ENCODE measurements at regions not wholly inside any gene's neighbourhood (a gene's known extent, or its start where the extent isn't known, plus 50 kb on each side); places are given as distances from the start of the nearest gene placed in this dataset.
"Not testable (repeated sequence)": the region's sequence is repeated elsewhere in the genome, so short reads cannot be mapped to it uniquely, and the experiment has no call there.

DNA sequence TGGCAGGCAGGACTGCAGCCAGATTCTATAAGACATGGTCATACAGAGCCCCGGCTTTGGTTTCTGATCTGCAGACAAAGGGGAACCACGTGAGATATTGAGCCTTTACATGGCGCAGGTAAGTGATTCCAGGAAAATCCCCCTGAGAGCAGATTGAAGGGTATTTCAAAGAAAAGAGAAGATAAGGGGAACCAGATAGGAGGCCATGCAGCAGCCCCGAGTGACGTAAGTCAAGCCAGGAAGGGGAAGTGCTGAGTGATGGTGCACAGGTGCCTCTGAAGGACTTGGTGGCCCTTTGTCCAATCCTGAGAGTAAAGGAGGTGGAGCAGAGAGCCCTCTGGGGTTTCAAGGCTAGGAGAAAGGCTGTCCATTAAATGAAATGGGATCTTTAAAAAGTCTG lies 329.0 kb downstream of the ACTR3B start:
- no peak for DNase-seq

DNA sequence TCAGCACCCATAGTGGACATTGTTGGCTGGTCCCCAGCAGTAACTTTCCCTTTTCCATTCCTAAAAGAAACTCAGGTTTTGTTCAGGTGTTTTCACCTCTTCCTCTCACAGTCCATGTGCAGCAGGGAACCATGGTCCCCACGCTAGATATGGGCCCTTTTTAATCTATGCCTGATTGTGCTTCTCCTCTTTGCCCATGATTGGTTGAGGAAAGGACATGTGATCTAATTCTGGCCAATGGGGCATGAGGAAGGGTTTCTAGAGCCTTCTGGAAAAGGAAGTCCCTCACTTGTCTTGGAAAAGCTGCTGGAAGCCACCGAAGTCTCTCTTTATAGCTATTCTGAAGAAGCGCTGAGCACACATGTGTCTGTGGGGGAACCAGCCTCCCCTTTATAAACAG lies 330.7 kb downstream of the ACTR3B start:
- no peak for DNase-seq

DNA sequence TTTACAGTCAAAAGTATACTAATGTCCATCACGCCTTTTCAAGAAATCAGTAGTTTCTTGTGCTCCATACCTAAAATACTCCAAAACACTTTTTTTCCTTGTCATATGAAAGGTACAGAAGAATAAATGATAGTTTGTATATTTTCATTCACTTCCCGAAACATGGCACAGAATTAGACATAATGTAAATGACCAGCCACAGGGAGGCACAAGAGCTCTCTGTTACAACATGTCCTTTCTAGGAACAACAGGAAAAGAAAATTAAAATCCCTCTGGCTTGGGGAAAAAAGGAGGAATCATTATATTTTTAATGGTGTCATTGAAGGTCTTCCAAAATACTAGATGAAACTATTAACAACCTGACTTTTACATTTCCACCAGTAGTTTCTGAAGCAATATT lies 331.2 kb downstream of the ACTR3B start:
- DNase-seq, result no peak

DNA sequence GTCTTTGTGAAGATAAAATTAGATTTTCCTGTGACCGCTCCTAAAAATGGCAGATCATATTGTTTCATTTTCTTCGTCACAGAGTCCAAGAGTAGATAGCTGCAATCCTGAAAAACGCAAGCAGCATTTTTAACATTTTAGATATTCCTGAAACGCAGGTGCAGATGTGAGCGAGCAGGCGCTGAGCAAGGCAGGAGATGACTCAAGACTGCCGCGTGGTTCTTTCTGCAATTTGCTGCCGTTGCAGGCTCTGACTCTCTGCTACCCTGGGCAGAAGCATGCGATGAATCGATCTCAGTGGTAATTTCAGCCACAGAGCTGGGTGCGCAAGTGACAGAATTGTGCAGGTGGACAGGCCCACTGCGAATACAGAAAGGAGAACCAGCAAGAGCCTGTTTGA lies 331.9 kb downstream of the ACTR3B start:
- DNase-seq, result no peak

DNA sequence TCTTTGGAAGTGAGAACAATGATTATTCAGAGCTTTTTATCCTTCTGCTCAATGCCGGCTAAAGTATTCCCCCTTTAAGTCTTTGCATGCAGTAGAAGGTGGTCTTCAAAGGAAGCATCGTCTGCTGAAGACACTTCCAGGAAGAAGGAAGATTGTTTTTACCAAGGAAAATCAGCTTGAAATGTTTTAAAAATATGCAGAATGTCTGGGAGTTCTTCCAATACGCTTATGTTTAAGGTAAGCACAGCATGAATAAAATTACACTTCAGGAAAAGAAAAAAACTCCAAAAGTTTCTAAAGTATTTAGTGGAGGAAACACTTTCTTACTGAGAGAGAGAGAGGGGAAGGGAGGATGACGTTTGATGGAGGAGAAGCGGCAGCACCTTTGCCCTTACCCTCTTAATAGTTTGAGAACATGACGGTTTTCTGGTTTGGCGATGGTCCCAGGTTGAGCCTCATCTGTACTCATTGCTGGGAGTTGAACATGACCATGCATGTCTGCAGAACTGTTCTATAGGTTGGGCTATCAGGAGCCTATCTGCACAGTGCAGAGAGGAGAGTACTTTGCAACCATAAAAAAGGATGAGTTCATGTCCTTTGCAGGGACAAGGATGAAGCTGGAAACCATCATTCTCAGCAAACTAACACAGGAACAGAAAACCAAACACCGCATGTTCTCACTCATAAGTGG lies 338.1 kb downstream of the ACTR3B start:
- DNase-seq, result no peak

DNA sequence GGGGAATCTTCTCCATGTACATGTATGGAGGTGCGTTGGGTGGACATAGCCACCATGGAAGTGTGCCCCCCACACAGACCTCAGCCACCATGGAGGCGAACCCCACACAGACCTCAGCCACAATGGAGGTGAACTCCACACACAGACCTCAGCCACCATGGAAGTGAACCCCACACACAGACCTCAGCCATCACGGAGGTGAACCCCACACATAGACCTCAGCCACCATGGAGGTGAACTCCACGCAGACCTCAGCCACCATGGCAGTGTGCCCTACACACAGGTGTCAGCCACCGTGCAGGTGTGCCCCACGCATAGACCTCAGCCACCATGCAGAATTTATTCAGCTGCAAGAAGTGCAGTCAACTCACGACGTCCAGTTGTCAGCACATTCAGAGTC lies 339.7 kb downstream of the ACTR3B start:
- DNase-seq, result no peak

DNA sequence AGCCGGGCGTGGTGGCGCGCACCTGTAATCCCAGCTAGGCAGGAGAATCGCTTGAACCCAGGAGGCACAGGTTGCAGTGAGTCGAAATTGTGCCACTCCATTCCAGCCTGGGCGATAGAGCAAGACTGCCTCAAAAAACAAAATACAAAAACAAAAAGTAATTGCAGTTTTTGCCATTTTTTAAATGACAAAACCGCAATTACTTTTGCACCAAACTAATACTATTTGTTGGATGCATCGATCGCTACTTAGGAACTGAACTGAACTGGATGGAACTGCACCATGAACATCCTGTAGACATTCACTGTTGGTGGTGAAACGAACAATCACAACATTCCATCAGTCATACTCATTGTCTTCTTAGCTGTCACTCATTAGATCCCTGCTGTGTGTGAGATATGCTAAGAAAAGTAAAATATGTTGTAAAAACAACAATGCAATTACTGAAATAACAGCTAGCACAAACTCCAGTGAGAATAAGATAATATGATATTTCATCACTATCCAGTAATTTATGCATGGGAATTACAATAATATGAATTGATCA lies 341.2 kb downstream of the ACTR3B start:
- DNase-seq, result no peak

DNA sequence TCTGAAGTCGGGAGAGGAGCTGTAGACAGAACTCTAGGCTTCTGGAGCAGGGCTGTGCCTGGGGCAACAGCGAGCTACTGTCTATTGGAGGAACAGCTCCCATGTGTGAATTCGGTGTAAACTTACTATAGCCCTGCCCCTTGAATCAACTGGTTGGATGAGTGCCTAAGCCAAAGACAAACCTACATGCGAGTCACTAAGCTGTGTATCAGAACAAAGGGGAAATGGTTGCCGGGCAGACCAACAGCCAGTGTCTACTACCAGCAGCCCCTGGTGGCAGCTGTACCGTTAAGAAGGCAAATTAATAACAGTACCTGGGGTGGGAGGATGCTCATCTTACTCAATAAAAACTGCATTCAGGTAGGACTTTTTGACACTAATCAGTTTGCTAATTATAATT lies 343.6 kb downstream of the ACTR3B start:
- DNase-seq, result no peak

DNA sequence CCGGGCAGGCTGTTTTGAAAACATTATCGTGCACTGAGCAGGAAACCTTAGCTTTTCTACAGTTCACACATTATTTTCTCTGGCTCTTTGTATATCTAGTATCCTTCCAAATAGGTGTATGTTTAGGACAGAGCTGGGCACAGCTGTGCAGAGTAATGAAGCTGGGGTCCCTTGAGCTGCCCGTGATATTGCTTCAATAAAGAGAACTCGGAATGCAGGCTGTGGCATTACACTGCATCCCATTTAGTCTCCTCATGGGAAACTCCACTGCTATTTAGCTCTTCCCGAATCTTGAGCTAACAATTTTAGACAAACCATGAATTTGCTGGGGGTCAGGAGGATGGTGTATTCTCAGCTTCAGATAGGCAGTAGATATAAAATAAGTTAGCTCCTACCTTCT lies 348.3 kb downstream of the ACTR3B start:
- DNase-seq, result no peak

DNA sequence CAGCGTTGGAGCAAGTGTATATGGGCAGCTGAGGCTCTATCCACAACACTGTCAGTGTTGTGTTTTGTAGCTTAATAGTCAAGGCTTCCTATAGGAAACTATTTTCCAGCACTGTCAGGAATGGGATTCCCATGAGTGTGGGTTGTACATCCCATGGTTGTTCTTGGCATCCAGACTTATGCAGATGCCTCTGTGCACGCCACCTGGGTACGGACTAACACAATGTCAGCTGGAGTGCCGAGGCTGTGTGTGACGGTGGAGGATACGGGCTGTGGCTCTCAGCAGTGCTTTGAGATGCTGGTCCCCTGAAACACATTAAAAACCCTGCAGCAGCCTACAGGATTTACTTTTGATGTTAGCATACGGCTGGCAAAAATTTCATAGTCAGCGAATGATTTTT lies 350.0 kb downstream of the ACTR3B start:
- no peak for DNase-seq

DNA sequence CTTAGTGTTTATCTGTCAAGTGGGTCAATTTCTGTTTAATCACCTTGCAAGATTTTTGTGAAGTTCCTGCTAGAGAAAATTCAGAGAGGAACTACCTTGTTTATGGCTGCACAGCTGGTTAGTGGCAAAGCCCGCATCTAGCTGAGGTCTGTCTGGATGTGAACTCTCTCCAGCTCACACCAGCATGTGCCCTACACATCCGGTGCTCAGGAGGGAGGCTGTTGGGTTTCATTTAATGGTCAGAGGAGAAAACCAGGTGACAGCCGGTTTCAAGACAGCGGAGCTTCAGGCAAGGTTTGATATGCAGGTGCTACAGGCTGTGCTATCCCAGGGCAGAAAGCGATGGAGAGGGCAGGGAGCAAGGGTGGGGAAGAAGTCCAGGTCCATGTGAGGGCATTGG lies 351.1 kb downstream of the ACTR3B start:
- DNase-seq, result no peak

DNA sequence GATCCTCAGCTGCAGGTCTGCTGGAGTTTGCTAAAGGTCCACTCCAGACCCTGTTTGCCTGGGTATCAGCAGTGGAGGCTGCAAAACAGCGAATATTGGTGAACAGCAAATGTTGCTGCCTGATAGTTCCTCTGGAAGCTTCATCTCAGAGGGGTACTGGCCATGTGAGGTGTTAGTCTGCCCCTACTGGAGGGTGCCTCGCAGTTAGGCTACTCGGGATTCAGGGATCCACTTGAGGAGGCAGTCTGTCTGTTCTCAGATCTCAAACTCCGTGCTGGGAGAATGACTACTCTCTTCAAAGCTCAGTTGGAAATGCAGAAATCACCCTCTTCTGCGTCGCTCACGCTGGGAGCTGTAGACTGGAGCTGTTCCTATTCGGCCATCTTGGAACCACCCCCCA lies 362.7 kb downstream of the ACTR3B start:
- DNase-seq, result not testable (repeated sequence)

DNA sequence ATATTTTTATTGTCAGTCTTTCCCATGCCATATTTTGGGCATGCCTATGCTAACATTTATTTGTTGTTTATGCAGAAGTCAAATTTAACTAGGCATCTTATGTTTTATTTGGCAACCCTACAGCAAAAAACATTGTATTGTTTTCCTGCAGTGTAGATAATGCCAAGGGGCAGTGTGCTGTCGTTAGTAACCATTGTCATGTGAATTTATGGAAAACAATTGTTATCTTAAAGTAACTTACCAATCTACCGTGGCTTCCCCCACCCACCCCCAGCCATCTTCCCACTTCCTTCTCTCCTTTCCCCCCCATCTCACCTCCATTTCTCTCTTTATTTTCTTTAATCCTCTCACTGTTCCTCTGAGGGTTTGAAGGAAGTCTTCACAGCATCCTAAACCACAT lies 370.5 kb downstream of the ACTR3B start:
- DNase-seq, result no peak

DNA sequence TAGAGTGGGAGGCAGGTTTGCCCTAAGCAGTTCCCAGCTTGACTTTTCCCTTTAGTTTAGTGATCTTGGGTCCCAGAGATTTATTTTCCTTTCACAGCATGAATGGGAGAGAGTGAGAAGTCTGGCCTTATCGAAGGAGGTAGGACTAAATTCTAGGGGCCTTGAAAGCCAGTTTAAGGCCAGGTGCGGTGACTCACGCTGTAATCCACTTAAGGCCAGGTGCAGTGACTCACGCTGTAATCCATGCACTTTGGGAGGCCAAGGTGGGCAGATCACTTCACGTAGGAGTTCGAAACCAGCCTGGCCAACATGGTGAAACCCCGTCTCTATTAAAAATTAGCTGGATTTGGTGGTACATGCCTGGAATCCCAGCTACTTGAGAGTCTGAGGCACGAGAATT lies 392.2 kb downstream of the ACTR3B start:
- no peak for DNase-seq

DNA sequence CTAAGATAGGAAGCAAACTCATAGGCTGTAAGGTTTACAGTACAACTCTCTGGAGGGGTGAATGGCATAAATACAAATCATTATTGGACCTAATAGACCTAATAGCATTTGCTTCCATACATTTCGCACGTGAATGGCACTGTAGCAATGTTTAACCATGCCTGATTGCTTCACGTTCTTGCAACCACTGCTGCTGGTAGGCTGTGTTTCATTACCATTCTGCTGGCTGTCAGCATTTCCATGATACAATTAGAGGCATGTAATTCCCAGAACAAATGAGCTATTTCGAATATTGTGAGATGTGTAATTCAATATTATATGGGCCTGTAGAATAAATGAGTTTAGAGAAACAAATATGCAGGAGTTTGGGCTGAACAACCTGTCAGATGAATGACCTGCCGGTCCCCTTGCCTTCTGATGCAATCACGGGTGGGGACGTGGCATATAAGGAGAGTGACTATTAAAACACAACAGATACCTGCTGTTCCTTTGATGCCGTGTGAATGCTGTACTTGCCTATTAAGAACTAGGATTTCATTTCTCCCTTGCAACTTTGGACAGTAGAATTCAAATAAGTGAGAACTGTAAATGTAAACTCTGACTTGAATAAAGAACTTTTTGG lies 393.4 kb downstream of the ACTR3B start:
- DNase-seq, result no peak

DNA sequence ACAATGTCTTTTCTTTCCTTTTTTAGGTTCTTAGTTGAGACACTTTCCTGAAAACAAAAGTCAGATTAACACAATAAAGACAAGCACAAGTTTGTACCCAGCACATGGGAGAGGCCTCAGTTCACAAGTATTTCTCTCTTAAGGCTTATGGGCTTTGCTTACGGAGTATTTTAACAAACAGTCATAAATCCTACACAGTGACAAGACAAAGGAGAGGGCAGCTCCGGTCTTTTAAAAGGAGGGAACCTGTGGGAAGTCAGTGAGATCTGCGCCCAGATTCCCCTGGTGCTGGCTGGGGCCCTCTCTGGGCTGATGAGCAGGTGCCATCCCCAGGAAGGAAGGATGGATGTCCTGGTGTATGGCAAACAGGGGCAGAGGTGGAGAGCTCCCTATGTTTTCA lies 398.6 kb downstream of the ACTR3B start:
- no peak for DNase-seq

DNA sequence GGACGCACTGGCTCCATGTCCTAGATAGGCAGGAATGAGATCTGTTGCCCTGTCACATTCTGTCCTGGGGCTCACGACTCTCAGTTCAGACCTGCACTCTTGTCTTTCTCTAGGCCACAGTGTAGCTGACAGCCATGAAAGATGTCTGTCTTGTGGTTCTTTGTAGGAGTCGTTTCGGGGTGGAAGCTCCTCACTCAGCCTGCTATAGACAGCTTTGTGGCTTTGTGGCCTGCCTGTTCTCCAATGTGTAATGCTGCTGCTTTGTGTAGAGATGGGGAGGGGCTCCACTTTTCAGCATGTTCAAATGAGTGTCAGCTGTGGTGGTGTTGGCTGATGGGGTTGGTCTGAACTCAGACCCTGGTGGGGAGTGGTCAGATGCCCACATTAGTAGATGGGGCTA lies 410.7 kb downstream of the ACTR3B start:
- no peak for DNase-seq

DNA sequence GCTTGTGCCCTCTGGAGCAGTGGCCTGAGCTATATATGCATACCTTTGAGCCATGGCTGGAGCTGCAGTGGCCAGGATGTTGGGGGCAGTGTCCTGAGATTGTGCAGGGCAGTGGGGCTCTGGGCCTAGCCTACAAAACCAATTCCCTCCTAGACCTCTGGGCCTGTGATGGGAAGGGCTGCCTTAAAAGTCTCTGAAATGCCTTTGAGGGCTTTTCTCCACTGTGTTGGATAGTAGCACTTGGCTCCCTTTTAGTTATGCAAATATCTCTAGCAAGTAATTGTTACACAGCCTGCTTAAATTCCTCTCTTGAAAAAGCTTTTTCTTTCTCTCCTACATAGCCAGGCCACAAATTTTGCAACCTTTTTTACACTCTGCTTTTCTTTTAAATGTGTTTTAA lies 426.4 kb downstream of the ACTR3B start:
- DNase-seq, result no peak

DNA sequence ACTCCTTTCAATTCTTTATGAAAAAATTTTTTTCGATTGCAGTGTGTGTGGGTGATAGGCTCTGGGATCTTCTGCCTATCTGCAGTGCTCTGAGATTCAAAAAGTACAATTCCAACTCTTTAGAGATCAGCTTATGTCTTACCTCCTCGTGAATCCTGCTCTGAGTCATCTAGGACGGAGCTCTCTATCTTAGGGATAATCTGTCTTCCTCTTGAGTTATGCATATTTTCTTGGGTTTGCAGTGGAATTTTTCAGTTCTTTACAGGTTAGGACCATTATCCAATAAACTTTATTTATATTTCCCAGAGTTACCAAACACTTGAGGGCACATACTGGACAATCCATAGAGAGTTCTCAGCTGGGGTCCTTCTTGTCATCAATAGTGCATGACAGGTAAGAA lies 428.6 kb downstream of the ACTR3B start:
- DNase-seq, result no peak

DNA sequence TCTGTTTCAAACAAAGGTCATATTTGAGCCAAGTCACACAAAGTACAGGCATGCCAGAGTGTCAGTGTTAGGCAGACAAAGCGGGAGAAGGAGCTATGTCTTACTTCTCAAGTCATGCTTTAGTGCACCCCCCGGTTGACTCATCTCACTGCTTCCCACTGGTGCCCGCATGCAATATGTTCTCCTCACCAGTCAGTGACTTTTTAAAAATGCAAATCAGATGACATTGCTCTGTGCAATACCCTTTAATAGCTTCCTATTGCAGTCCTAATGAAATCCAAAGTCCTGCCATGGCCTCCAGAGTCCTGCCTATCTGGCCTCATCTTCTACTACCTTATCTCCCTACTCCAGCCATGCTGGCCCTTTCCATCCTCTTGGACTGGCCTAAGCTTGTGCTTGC lies 429.1 kb downstream of the ACTR3B start:
- DNase-seq, result no peak

DNA sequence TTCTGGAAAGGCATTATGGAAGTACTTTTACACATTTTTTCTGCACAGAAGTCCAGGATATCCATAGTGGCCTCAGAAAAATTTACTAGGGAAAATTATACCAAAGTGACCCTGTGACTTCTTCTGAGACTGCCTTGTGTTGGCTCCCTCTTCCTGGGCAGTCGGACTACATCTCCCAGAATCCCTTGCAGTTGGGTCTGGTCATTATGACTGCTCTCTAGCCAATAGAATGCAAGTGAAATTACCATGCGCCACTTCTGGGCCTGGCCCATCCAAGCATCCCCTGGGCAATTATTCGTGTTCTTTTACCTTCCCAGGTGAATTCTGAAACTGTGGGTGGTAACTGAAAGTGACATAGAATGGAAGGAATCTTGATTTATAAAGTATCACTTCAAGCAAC lies 430.9 kb downstream of the ACTR3B start:
- DNase-seq, result no peak

DNA sequence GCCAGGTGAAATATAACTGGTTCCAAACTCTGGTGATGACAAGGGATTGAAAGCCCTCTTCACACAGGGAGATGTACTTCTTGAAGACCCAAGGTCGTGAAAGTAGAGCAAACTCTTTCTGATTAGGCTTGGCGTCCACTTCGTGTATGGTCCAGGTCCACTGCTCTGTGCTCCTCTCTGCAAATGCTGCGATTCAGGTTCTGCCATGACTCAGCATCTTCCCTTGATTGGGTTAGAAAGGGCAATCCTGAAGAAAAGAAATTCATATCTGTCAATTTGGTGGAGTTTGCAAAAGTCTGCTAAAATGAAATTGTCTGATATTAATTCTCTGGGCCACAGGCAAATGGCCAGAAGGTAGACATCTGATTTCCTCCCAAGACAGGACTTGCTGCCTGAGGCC lies 431.4 kb downstream of the ACTR3B start:
- no peak for DNase-seq

DNA sequence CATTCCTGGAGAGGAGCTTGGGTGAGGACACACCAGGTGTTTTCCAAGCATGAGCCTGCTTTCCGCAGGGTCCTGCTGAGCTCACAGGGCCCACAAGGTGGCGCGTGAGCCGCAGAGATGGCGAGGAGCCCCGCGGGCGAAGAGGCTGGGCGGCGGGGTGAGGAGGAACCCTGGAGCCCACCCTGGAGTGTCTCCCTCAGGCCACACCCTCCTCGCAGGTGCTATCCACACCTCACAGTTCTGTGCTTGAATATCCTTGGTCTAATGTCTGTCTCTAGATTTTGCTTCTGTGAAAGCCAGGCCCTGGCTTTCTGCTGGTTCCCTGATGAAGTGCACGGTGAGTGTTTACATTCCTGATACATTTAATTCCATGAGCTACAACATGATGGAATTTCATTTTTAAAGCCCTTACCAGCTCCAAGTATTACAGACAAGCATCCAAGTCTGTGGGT lies 433.6 kb downstream of the ACTR3B start:
- no peak for DNase-seq

DNA sequence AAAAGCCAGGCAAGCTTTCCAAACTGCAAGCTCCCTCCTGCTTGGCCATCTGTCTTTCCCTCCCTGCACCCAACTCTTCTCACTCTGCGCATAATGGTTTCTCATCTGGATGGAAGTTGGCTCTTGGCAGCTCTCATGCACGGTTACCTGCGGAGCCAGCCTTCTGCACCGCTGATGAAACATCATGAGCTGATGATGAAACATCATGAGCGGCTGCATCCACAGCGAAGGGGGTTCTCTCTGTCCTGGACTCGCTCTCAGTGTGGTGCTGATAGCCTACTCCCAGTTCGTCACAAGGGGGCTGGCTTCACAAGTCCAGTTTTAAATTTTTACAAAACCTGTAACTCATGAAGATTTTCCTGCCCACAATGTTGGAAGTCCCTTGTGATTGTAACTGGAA lies 457.5 kb downstream of the ACTR3B start:
- DNase-seq, result no peak

DNA sequence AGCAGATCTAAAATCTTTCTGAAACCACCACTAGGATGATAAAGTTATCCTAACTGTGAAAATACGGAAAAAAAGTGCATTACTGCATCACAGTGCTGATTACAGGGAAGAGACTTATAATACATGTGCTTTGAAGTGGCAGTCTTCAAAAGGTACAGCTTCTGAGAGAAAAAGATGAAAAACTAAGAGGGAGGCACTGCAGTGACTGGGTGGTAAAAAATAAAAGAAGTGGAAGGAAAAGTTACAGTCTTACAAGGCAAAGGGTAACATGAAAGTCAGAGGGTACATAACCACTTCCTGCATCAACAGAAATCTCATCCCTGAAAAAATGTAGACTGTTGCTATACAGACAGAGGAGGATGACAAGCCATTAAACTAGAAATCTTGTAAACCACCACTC lies 465.3 kb downstream of the ACTR3B start:
- DNase-seq, result no peak

Measured in fibroblast of skin of back (primary cell).